GM13977 (cell line): ENCODE measurements at regions not wholly inside any gene's neighbourhood (a gene's known extent, or its start where the extent isn't known, plus 50 kb on each side); places are given as distances from the start of the nearest gene placed in this dataset.

ENCODE experiments used
- DNase-seq: peaks from one replicate; pipeline ENCODE4 v3.0.0; 2012; ENCODE audit warnings: low spot score
- in situ Hi-C: fragments of 300-500 bp; cut with MboI; formaldehyde crosslinking; loops from one replicate; pipeline ENCODE4 v1.12.0; 2022; ENCODE audit warnings: low sequenced_read_pairs, low pct_unique_long_range_greater_than_20kb, mixed read lengths, inconsistent platforms; ENCODE audit not compliant: unreplicated experiment
- TF ChIP-seq, protein P1 (sequence below): IDR thresholded peaks from 2 replicates; pipeline ENCODE4 v1.5.1; 2012; ENCODE audit warnings: mild to moderate bottlenecking, control low read depth; ENCODE audit not compliant: insufficient read depth; ENCODE audit errors: extremely low read depth, missing control alignments

DNA sequence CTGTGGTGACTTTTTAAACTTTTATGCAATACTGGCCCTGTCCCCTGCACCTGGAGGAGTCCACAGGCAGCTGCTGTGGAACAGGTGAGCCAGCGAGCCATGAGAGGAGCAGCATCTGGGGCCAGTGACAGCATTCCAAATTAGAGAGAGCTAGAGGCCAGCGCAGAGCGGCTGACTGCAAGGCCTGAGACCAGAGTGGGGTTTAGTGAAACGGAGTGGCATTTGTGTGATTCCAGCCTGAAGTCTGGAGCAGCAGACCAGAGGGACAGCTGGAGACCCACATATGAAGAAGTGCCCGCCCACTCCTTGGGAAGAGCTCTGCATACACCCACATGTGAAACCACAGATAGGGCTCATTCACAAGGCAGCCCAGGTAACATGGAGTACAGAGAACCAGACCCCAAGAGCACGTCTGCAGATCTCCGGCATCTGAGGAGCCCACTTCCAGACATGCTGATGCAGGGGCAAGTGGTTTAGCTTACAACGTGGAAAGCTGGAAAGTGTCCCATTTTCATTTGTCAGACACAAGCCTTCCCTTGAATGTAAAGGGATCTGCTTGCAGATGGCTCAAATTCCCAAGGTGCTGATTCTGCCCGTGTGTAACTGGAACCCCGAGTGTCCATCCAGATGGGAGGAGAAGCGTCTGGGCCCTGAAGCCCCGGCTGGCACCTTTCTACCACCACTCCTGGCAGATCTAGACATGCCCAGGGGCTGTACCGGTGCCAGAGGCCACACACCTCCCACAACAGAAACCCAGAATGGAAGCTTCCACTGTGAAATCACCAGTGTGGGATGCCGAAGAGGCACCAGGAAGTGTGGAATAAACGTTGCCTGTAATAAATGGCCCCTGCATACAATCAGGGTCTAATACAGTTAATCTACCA is 256.0 kb upstream of the TCERG1L start:
- TF ChIP-seq, protein P1, sequence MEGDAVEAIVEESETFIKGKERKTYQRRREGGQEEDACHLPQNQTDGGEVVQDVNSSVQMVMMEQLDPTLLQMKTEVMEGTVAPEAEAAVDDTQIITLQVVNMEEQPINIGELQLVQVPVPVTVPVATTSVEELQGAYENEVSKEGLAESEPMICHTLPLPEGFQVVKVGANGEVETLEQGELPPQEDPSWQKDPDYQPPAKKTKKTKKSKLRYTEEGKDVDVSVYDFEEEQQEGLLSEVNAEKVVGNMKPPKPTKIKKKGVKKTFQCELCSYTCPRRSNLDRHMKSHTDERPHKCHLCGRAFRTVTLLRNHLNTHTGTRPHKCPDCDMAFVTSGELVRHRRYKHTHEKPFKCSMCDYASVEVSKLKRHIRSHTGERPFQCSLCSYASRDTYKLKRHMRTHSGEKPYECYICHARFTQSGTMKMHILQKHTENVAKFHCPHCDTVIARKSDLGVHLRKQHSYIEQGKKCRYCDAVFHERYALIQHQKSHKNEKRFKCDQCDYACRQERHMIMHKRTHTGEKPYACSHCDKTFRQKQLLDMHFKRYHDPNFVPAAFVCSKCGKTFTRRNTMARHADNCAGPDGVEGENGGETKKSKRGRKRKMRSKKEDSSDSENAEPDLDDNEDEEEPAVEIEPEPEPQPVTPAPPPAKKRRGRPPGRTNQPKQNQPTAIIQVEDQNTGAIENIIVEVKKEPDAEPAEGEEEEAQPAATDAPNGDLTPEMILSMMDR = no peak
- in situ Hi-C loops = no loop called here
- no peak for DNase-seq

DNA sequence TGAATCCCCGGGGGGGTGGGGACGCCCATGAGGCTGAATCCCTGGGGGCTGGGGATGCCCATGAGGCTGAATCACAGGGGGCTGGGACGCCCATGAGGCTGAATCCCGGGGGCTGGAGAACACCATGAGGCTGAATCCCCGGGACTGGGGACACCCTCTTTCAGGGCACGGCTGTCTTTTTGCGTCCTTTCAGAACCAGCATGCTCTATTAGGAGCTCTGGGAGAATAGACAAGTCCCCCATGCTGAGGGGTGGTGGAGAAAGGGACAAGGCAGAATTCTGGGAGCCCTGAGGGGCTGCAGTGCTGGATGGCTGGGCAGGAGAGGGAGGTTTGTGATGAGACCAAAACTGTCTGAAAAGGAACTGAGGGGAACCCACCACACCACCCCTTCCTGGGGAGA is 257.3 kb upstream of the TCERG1L start:
- TF ChIP-seq, protein P1 = no peak
- in situ Hi-C loops = no loop called here
- DNase-seq = no peak

DNA sequence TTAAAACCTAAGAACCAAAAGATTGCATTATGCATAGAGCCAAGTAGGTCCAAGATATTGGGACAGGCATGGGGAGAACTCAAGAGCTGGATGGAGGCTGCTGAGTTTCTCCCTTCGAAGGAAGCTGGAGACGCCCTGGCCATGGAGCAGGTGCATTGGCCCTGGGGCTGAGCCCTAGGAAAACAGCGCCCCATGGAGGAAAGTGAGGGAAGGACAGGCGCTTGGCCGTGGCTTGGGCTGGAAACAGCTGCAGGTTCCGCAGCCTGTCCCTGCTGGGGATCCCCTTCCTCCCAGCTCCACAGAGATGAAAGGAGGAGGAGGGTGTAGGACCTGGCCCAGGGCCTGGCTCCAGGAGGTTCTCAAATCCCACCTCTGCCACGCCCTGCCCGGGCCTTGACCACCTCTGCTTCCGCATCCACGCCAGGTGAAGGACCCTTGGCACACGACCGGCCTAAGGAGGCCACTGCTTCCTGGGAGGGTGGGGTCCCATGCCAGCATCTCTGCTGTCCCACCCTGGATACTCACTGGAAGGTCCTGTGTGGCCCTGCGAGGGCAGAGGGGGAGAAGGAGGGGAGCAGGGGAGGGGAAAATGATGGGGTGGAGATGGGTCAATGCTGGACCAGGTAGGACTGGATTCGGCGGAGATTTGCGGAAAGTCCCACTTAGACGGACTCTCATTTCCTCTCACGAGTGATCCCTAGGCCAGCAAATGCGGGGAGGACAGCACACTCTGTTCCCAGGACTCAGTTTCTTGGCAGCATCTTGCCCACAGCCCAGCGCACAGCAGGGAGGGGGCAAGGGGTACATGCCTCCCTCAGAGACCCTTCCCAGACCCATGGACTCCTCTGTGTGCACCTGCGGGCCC is 258.6 kb upstream of the TCERG1L start:
- in situ Hi-C loops = no loop called here
- DNase-seq = no peak
- TF ChIP-seq, protein P1 = no peak

DNA sequence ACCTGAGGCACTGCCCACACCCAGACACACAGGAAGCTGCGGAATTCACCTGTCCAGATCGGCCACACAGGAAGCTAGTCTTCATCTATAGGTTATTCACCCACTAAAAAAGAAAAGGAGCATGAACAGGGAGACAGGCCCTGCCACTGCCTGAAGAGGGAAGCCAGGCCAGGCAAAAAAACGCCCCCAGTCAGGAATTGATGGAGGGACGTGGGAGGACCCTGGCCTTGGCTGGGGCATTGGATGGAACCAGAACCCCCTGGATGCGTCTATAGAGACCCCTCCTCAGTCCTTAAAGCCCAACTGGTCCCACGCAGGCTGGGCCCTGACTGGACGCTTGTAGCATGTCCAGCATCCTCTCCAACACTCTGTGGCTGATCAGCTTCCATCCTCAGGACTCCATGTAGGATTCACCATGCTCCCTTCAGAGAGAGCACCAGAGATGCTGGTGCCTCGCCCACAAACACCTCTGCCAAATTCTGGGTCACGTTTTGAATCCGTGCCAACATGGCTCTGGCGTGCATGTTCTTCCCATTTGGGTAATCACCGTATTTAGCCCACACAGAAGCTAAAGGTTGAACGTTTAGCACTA is 259.3 kb upstream of the TCERG1L start:
- TF ChIP-seq, protein P1 = no peak
- no peak for DNase-seq
- in situ Hi-C loops = no loop called here

DNA sequence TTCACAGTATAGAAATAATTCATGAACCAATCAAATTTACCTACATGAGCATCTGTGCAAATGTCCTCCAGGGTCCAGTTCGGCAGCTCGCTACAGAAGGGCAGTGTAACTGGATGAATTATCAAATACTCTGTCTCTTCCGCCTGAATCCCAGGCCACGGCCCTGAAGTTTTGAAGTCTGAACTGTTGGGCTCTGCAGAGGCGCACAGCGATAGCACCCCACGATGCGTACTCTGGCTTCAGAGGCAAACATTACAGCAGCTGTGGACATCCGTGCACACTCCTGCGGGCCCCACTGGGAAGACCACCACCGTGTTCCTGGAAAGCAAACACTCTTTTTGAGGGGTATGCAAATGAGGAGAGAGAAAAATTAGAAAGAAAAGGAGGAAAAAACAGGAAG is 259.8 kb upstream of the TCERG1L start:
- no peak for DNase-seq
- TF ChIP-seq, protein P1 = no peak
- in situ Hi-C loops = no loop called here

DNA sequence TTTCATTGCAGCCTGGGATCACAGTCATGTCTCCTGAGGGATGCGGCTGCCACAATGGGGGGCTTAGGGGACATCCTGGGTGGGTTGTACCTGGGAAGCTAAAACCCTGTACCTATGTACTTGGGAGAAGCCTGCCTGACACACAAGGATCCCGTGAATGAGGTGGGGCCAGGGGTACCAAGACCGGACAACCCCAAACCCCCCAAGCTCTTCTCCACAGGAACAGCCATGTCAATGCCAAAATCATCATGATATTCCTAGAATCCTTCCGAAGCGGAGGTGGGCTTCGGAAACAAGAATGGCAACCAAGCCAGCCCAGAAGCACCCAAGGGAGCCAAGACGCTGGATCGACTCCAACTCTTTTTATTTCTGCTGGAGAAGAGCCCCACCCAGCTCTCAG is 260.3 kb upstream of the TCERG1L start:
- in situ Hi-C loops = no loop called here
- TF ChIP-seq, protein P1 = no peak
- no peak for DNase-seq
